ENCODE measurements at regions not wholly inside any gene's neighbourhood (a gene's known extent, or its start where the extent isn't known, plus 50 kb on each side); places are given as distances from the start of the nearest gene placed in this dataset.
A peak's percentile ranks its signal among the peaks of the same experiment; 100 is the strongest.

GRCh38 chr14:56874375-56874774, 64.1 kb upstream of the OTX2 start:
- POLR2A ChIA-PET, result no interaction called here
- DNase-seq (ENCODE audit: extremely low spot score), result peak; percentile 54
- TF ChIP-seq, protein P1, sequence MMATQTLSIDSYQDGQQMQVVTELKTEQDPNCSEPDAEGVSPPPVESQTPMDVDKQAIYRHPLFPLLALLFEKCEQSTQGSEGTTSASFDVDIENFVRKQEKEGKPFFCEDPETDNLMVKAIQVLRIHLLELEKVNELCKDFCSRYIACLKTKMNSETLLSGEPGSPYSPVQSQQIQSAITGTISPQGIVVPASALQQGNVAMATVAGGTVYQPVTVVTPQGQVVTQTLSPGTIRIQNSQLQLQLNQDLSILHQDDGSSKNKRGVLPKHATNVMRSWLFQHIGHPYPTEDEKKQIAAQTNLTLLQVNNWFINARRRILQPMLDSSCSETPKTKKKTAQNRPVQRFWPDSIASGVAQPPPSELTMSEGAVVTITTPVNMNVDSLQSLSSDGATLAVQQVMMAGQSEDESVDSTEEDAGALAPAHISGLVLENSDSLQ (IDR thresholded peaks at IDR 0.05), result no peak
- TF ChIP-seq L3MBTL2 (conservative IDR thresholded peaks at IDR 0.05), result no peak
- no peak for TF ChIP-seq CTBP1 (IDR thresholded peaks at IDR 0.05; ENCODE audit: borderline replicate concordance)
- TF ChIP-seq TARDBP (IDR thresholded peaks at IDR 0.05), result no peak
- TF ChIP-seq FOXM1 (IDR thresholded peaks at IDR 0.05; ENCODE audit: borderline replicate concordance), result no peak
- no peak for TF ChIP-seq BHLHE40 (IDR thresholded peaks at IDR 0.05; ENCODE audit: borderline replicate concordance)
- no peak for TF ChIP-seq ARNT (IDR thresholded peaks at IDR 0.05)
- TF ChIP-seq NFRKB (IDR thresholded peaks at IDR 0.05), result no peak
- no peak for TF ChIP-seq ELF4 (IDR thresholded peaks at IDR 0.05)
- TF ChIP-seq LEF1 (IDR thresholded peaks at IDR 0.05; ENCODE audit: borderline replicate concordance), result no peak
- no peak for TF ChIP-seq SP1 (IDR thresholded peaks at IDR 0.05)
- CTCF ChIA-PET, result interaction anchor here (0.7 kb wide), 1 partner anchor 52 kb away, joined by 3 read pairs; no protein-coding TSS in a partner anchor

GRCh38 chr14:56870336-56870735, 60.1 kb upstream of the OTX2 start:
- no peak for DNase-seq (ENCODE audit: extremely low spot score)
- TF ChIP-seq L3MBTL2 (conservative IDR thresholded peaks at IDR 0.05) (no peak), CTBP1 (IDR thresholded peaks at IDR 0.05; ENCODE audit: borderline replicate concordance) (no peak), BHLHE40 (IDR thresholded peaks at IDR 0.05; ENCODE audit: borderline replicate concordance) (no peak), SP1 (IDR thresholded peaks at IDR 0.05) (no peak)
- ChIA-PET POLR2A (no interaction called here), CTCF (no interaction called here)

DNA sequence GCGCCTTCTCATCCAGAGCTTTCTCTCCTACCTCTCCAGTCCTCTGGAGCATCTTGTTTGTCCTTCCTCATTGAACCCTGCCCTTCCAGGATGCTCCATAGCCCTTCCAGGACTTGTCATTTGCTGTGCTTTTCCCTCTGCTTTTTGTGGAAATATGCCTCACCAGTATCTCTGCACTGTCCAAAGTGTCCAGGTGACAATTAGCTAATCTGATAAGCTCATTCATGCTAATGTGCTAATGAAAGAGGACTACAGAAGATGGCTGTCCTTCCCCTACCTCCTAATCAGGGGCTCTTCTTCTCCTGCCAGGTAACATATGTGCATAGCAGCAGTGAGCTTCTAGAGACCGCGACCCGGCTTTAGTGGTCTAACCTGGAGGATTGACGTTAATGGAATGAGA, 58.4 kb upstream of the OTX2 start:
- ChIA-PET POLR2A (interaction anchor here (0.6 kb wide), 1 partner anchor 77 kb away, joined by 3 read pairs; no protein-coding TSS in a partner anchor), CTCF (no interaction called here)
- TF ChIP-seq ARNT (IDR thresholded peaks at IDR 0.05) (no peak), TARDBP (IDR thresholded peaks at IDR 0.05) (no peak), L3MBTL2 (conservative IDR thresholded peaks at IDR 0.05) (no peak), FOXM1 (IDR thresholded peaks at IDR 0.05; ENCODE audit: borderline replicate concordance) (no peak), FOXK2 (IDR thresholded peaks at IDR 0.05) (no peak), BHLHE40 (IDR thresholded peaks at IDR 0.05; ENCODE audit: borderline replicate concordance) (no peak), SUZ12 (IDR thresholded peaks at IDR 0.05) (no peak), ZNF384 (IDR thresholded peaks at IDR 0.05) (no peak), FOXA1 (IDR thresholded peaks at IDR 0.05) (no peak), LEF1 (IDR thresholded peaks at IDR 0.05; ENCODE audit: borderline replicate concordance) (no peak), SP1 (IDR thresholded peaks at IDR 0.05) (no peak), CTBP1 (IDR thresholded peaks at IDR 0.05; ENCODE audit: borderline replicate concordance) (no peak), NFRKB (IDR thresholded peaks at IDR 0.05) (no peak)
- TF ChIP-seq, protein P1 (IDR thresholded peaks at IDR 0.05), result no peak
- DNase-seq (ENCODE audit: extremely low spot score), result no peak

DNA sequence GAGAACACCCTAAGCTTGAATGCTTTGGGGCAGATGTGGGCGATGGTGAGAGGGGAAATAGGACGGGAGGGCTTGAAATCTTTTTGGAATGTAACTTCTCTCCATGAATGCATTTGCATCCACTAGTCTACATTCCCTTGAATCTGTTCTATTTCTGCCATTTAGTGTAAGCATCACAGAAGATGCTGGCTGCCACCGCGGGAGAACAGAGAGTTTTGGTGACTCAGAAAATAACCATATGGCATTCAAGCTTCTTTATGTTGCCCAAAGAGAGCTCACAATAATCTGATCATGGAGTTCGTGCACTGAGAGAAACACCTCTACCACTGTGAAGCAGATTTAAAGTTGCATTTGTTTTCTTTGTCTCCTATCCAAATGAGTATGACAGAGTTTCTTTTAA, 52.6 kb upstream of the OTX2 start:
- ChIA-PET POLR2A (no interaction called here), CTCF (no interaction called here)
- no peak for TF ChIP-seq FOXK2 (IDR thresholded peaks at IDR 0.05)
- no peak for TF ChIP-seq L3MBTL2 (conservative IDR thresholded peaks at IDR 0.05)
- TF ChIP-seq ZNF384 (IDR thresholded peaks at IDR 0.05), result no peak
- TF ChIP-seq ELF4 (IDR thresholded peaks at IDR 0.05), result no peak
- TF ChIP-seq FOXM1 (IDR thresholded peaks at IDR 0.05; ENCODE audit: borderline replicate concordance), result no peak
- no peak for DNase-seq (ENCODE audit: extremely low spot score)

DNA sequence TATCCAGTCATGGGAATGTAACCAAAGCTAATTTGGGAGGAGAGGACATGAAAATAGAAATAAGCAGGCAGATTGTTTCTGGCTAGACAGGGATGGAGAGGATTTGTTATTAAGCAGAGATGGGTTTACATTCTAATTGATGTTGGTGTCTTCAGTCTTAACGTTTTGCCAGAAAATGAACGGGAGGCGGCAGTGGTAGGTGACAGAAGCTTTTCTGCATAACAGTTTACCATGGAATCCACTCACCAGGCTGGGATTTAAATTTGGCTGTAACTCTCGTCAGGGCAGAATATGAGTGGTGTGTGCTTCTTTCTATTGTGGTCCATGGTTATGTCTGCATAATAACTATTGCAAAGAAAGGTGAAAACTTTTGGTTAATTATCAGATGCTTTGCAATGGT, 50.2 kb upstream of the OTX2 start:
- ChIA-PET CTCF (no interaction called here), POLR2A (no interaction called here)
- TF ChIP-seq TARDBP (IDR thresholded peaks at IDR 0.05), result no peak
- TF ChIP-seq BHLHE40 (IDR thresholded peaks at IDR 0.05; ENCODE audit: borderline replicate concordance), result no peak
- no peak for DNase-seq (ENCODE audit: extremely low spot score)

Data from HEK293T (cell line).